H1 (cell line): ENCODE measurements at regions not wholly inside any gene's neighbourhood (a gene's known extent, or its start where the extent isn't known, plus 50 kb on each side); places are given as distances from the start of the nearest gene placed in this dataset.

ENCODE experiments used
- CTCF ChIA-PET: fragments of 300-600 bp; sonication (Branson Sonifier 250); formaldehyde crosslinking; loops from one replicate; lab custom pipeline; 2021; ENCODE audit not compliant: partially characterized antibody; lab: Charles Lee
- POLR2A ChIA-PET: fragments of 300-600 bp; sonication (Branson Sonifier 250); formaldehyde crosslinking; loops from one replicate; lab custom pipeline; 2021; ENCODE audit warnings: inconsistent platforms; ENCODE audit not compliant: partially characterized antibody; lab: Charles Lee
- DNase-seq, 2 experiments: peaks; one replicate each; pipeline versions ENCODE4 v3.0.0 to v3.0.0-alpha.2; 2010 to 2022; ENCODE audit warnings: low spot score in 2 of 2, low read depth in 1 of 2, mixed read lengths in 1 of 2
- FAIRE-seq: peaks from 2 replicates; lab custom pipeline; 2011; peaks lifted over from hg19 to GRCh38; lab: Jason Lieb, UNC
- H2AFZ ChIP-seq: 2 replicates; pipeline ENCODE4 v1.8.1; 2012; ENCODE audit warnings: low read length, inconsistent platforms
- H2AK5ac ChIP-seq: 2 replicates; pipeline ENCODE4 v1.6.1; 2013; ENCODE audit warnings: low read depth, low read length
- H2BK120ac ChIP-seq: replicated peaks from 2 replicates; pipeline ENCODE3; 2013; ENCODE audit warnings: low read depth, low read length, inconsistent platforms
- H2BK12ac ChIP-seq: 2 replicates; pipeline ENCODE4 v1.6.1; 2013; ENCODE audit warnings: low read depth, low read length
- H2BK15ac ChIP-seq: 2 replicates; pipeline ENCODE4 v1.6.1; 2013; ENCODE audit warnings: low read length
- H2BK20ac ChIP-seq: 2 replicates; pipeline ENCODE4 v1.6.1; 2013; ENCODE audit warnings: low read length
- H2BK5ac ChIP-seq: 2 replicates; pipeline ENCODE4 v1.6.1; 2013; ENCODE audit warnings: low read depth, low read length
- H3K14ac ChIP-seq: 2 replicates; pipeline ENCODE4 v1.6.1; 2013; ENCODE audit warnings: inconsistent platforms; ENCODE audit not compliant: insufficient read length
- H3K18ac ChIP-seq: 2 replicates; pipeline ENCODE4 v1.6.1; 2013; ENCODE audit warnings: low read length; ENCODE audit errors: extremely low read depth
- H3K23ac ChIP-seq: 2 replicates; pipeline ENCODE4 v1.6.1; 2013; ENCODE audit warnings: inconsistent platforms; ENCODE audit not compliant: insufficient read length
- H3K23me2 ChIP-seq: 2 replicates; pipeline ENCODE4 v1.6.1; 2013; ENCODE audit warnings: low read depth, low read length
- H3K27ac ChIP-seq: 2 replicates; pipeline ENCODE4 v1.6.1; 2011; ENCODE audit warnings: low read depth, low read length, inconsistent platforms
- H3K27me3 ChIP-seq, 4 experiments: replicated peaks in 1 of 4; 1 replicate in 1 of 4; 2 replicates in 3 of 4; pipeline versions ENCODE4 v1.6.1 to v1.8.1; 2011 to 2013; ENCODE audit warnings: low read length in 3 of 4, mild to moderate bottlenecking in 3 of 4, inconsistent platforms in 2 of 4, mixed read lengths in 2 of 4, moderate library complexity in 1 of 4; ENCODE audit not compliant: control insufficient read depth in 3 of 4, insufficient read depth in 3 of 4; ENCODE audit errors: extremely low read depth in 1 of 4
- H3K36me3 ChIP-seq, 4 experiments: 2 replicates each; pipeline versions ENCODE4 v1.6.1 to v1.8.1; 2011 to 2013; ENCODE audit warnings: mild to moderate bottlenecking in 4 of 4, low read length in 3 of 4, moderate library complexity in 2 of 4, control low read depth in 1 of 4, inconsistent platforms in 1 of 4; ENCODE audit not compliant: insufficient read depth in 4 of 4, control insufficient read depth in 2 of 4
- H3K4ac ChIP-seq: replicated peaks from 2 replicates; pipeline ENCODE3; 2013; ENCODE audit warnings: low read length, low read depth, mixed read lengths, inconsistent platforms; ENCODE audit not compliant: insufficient read length
- H3K4me1 ChIP-seq, 4 experiments: replicated peaks in 1 of 4; 1 replicate in 1 of 4; 2 replicates in 3 of 4; pipeline versions ENCODE4 v1.6.1 to v1.8.1; 2011 to 2013; ENCODE audit warnings: low read length in 3 of 4, inconsistent platforms in 2 of 4, mixed read lengths in 1 of 4; ENCODE audit not compliant: insufficient read depth in 4 of 4, control insufficient read depth in 3 of 4
- H3K4me2 ChIP-seq, 2 experiments: 2 replicates each; pipeline versions ENCODE4 v1.6.1 to v1.8.1; 2011 to 2013; ENCODE audit warnings: low read depth in 2 of 2, low read length in 2 of 2, control low read depth in 1 of 2, inconsistent platforms in 1 of 2, mild to moderate bottlenecking in 1 of 2; ENCODE audit not compliant: insufficient read depth in 1 of 2
- H3K4me3 ChIP-seq, 4 experiments: fragments of 200-600, 300-600 bp in 1 of 4; sonication (generic), shearing (Covaris generic), sonication (Bioruptor Twin) in 1 of 4; 2 replicates each; pipeline versions ENCODE4 v1.5.1 to v1.8.1; 2011 to 2016; ENCODE audit warnings: low read length in 4 of 4, low read depth in 3 of 4, control low read depth in 2 of 4, inconsistent platforms in 2 of 4, mild to moderate bottlenecking in 2 of 4, mixed read lengths in 1 of 4, moderate library complexity in 1 of 4; ENCODE audit not compliant: insufficient read depth in 2 of 4; ENCODE audit errors: extremely low read depth in 1 of 4
- H3K56ac ChIP-seq: replicated peaks from 2 replicates; pipeline ENCODE3; 2013; ENCODE audit warnings: low read depth, mild to moderate bottlenecking, mixed read lengths, low read length, inconsistent platforms; ENCODE audit not compliant: insufficient read length
- H3K79me1 ChIP-seq: 2 replicates; pipeline ENCODE4 v1.6.1; 2013; ENCODE audit warnings: low read depth, low read length, control low read depth
- H3K79me2 ChIP-seq, 2 experiments: 2 replicates each; pipeline versions ENCODE4 v1.6.1 to v1.8.1; 2012 to 2013; ENCODE audit warnings: low read length in 2 of 2, mild to moderate bottlenecking in 2 of 2, inconsistent platforms in 1 of 2; ENCODE audit not compliant: insufficient read depth in 2 of 2, control insufficient read depth in 1 of 2
- H3K9ac ChIP-seq, 4 experiments: replicated peaks in 1 of 4; 1 replicate in 1 of 4; 2 replicates in 3 of 4; pipeline versions ENCODE4 v1.6.1 to v1.8.1; 2011 to 2013; ENCODE audit warnings: low read depth in 3 of 4, low read length in 3 of 4, control low read depth in 2 of 4, mild to moderate bottlenecking in 2 of 4, moderate library complexity in 2 of 4, inconsistent platforms in 1 of 4; ENCODE audit errors: extremely low read depth in 1 of 4
- H3K9me3 ChIP-seq, 2 experiments: 2 replicates each; pipeline versions ENCODE4 v1.6.1 to v1.8.1; 2012 to 2013; ENCODE audit warnings: mild to moderate bottlenecking in 2 of 2, moderate library complexity in 2 of 2, control low read depth in 1 of 2, inconsistent platforms in 1 of 2, low read depth in 1 of 2, low read length in 1 of 2, mixed read lengths in 1 of 2; ENCODE audit not compliant: insufficient read depth in 2 of 2
- H4K20me1 ChIP-seq, 2 experiments: replicated peaks in 1 of 2; 2 replicates each; pipeline versions ENCODE3 to v1.8.1; 2011 to 2013; ENCODE audit warnings: inconsistent platforms in 2 of 2, low read length in 2 of 2, mild to moderate bottlenecking in 1 of 2; ENCODE audit not compliant: insufficient read depth in 2 of 2, control insufficient read depth in 1 of 2
- H4K5ac ChIP-seq: 2 replicates; pipeline ENCODE4 v1.6.1; 2013; ENCODE audit warnings: low read length, low read depth, mixed read lengths, inconsistent platforms; ENCODE audit not compliant: insufficient read length
- H4K8ac ChIP-seq: 2 replicates; pipeline ENCODE4 v1.8.0; 2013; ENCODE audit warnings: mild to moderate bottlenecking, moderate library complexity, low read length, inconsistent platforms; ENCODE audit not compliant: insufficient read depth; ENCODE audit errors: extremely low read depth
- H4K91ac ChIP-seq: replicated peaks from 2 replicates; pipeline ENCODE3; 2013; ENCODE audit warnings: low read length, mixed read lengths, inconsistent platforms; ENCODE audit not compliant: insufficient read length
- GABPA ChIP-seq: IDR thresholded peaks from 2 replicates; pipeline ENCODE4 v1.6.1; 2011; ENCODE audit warnings: mild to moderate bottlenecking, low read length, moderate library complexity, borderline replicate concordance; ENCODE audit not compliant: insufficient read depth
- TEAD4 ChIP-seq: IDR thresholded peaks from 2 replicates; pipeline ENCODE4 v1.6.1; 2012; ENCODE audit warnings: low read depth, low read length, inconsistent platforms, mixed read lengths
- WGBS, 2 experiments: shearing (Covaris generic) in 1 of 2; methylation state at CpG; one replicate each; pipeline versions ENCODE4 v1.1.6 to v1.1.7; 2013 to 2015; ENCODE audit warnings: low lambda C conversion rate in 2 of 2, mixed read lengths in 2 of 2, inconsistent platforms in 1 of 2, low coverage in 1 of 2, missing lambda C conversion rate in 1 of 2; ENCODE audit not compliant: insufficient replicate concordance in 2 of 2, insufficient coverage in 1 of 2, insufficient read length in 1 of 2; ENCODE audit errors: extremely low coverage in 1 of 2, missing lambda C conversion rate in 1 of 2; 5-methylcytosine and 5-hydroxymethylcytosine counted together

DNA sequence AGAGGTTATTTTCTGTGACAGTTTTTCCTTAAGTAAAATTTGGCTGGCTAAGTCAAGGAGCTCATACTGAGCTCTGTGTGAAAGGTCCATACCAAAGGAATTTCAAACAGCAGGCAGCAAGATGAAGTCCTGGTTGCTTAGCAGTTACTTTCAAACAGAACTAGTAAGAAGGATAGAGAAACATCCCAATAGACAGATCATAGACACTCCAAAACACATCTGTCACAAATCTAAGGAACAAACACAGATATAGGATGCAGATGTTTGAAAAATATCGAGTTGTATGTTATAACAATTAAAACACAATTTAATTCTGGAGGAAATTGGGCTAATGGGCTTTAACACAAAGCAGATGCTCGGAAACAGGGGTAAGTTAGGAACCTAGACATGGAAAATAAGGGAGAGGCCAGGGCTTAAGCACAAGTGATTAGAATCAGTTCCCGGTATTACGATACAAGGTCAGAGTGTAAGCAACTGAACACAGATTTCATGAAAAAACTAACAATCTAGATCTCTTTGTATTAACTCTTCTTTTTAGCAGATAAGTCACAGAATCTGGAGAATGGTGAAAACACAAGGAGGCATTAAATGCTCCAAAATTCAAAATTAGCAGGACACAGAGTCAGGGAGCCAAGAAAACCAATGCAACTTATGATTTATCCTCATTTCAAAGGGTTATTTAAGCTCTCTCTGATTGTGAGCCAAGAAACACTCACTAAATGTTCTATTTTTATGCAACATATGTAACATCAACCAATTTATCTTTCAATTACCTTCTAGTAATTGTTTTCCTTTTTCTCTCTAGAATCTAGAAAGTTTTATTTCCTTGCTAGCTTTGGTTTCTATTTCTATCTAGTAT is 1992.9 kb upstream of the PCDH20 start:
- no peak for TF ChIP-seq GABPA
- TF ChIP-seq TEAD4 = 0 out of 2 replicates have a peak, but pooled peaks have one; percentile 13
- TF ChIP-seq, all 59 proteins: peak for 1
- Histone ChIP-seq H3K18ac (no peak overlapping the region), H2BK20ac (no peak overlapping the region), H4K5ac (no peak overlapping the region), H3K56ac (no peak overlapping the region), H2BK120ac (no peak overlapping the region), H3K9ac (no peak overlapping the region), H3K4me2 (no peak overlapping the region), H3K4me3 (no peak overlapping the region), H3K36me3 (no peaks in the 10 kb centered on the region), H2BK12ac (no peak overlapping the region), H3K27ac (no peak overlapping the region), H4K20me1 (no peaks in the 10 kb centered on the region), H2AK5ac (no peak overlapping the region), H3K14ac (no peak overlapping the region), H3K27me3 (no peaks in the 10 kb centered on the region), H4K8ac (no peak overlapping the region), H4K91ac (no peak overlapping the region), H2BK5ac (no peak overlapping the region), H3K4ac (no peak overlapping the region), H3K79me1 (no peaks in the 10 kb centered on the region), H3K23me2 (no peaks in the 10 kb centered on the region), H2BK15ac (no peak overlapping the region), H2AFZ (no peak overlapping the region), H3K9me3 (no peaks in the 10 kb centered on the region), H3K79me2 (no peaks in the 10 kb centered on the region), H3K4me1 (no peaks in the 10 kb centered on the region; a peak in 2 of 7 replicates), H3K23ac (no peak overlapping the region)
- POLR2A ChIA-PET = interaction anchor here (0.6 kb wide), 1 partner anchor 24 kb away, joined by 4 read pairs; no protein-coding TSS in a partner anchor
- CTCF ChIA-PET = no interaction called here
- 81% methylated on average over 4 of the region's 4 CpGs; no CpG with 5 or more reads in 1 of the 2 experiments for WGBS, 2 experiments
- no peak for DNase-seq
- peak; percentile 68 for FAIRE-seq
